Keratinocyte (primary cell): ENCODE measurements at regions not wholly inside any gene's neighbourhood (a gene's known extent, or its start where the extent isn't known, plus 50 kb on each side); places are given as distances from the start of the nearest gene placed in this dataset.

Source experiments
- CTCF ChIP-seq, 3 experiments: IDR thresholded peaks in 1 of 3; conservative IDR thresholded peaks in 1 of 3; optimal IDR thresholded peaks in 1 of 3; 2 replicates in 2 of 3; 3 replicates in 1 of 3; pipeline versions ENCODE3 to v1.5.1; 2011; ENCODE audit warnings: low read length in 3 of 3, mild to moderate bottlenecking in 3 of 3, moderate library complexity in 2 of 3, control low read depth in 1 of 3, inconsistent platforms in 1 of 3; ENCODE audit not compliant: insufficient read depth in 2 of 3; ENCODE audit errors: extremely low read depth in 1 of 3
- EZH2 ChIP-seq: IDR thresholded peaks from one replicate; pipeline ENCODE4 v1.6.1; 2012; ENCODE audit warnings: inconsistent platforms, mild to moderate bottlenecking, low read length, moderate library complexity

- TF ChIP-seq CTCF (optimal IDR thresholded peaks at IDR 0.05 in 1 of 3, IDR thresholded peaks at IDR 0.05 in 1 of 3, conservative IDR thresholded peaks at IDR 0.05 in 1 of 3; ENCODE audit: extremely low read depth in 1 of 3, insufficient read depth in 2 of 3, low read length in 3 of 3) (no peak), EZH2 (no peak)
Measured at GRCh38 chr16:14013145-14013570, 58.0 kb upstream of the MRTFB start.
